ENCODE measurements at regions not wholly inside any gene's neighbourhood (a gene's known extent, or its start where the extent isn't known, plus 50 kb on each side); places are given as distances from the start of the nearest gene placed in this dataset.

DNA sequence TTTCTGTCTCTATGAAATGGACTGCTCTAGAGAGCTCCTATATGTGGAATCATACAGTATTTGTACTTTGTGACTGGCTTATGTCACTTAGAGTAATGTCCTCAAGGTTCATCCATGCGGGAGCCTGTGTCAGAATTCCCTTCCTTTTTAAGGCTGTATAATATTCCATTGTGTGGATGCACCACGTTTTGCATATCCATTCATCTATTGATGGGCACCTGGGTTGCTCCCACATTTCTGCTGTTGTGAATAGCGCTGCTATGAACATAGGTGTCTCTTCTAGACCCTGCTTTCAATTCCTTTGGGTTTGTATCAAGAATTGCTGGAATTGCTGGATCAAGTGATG, 155.4 kb downstream of the BMP7 start:
- H3K27ac ChIP-seq, result no peak overlapping the region
- TF ChIP-seq ZFX (IDR thresholded peaks at IDR 0.05; ENCODE audit: borderline replicate concordance), result no peak
- TF ChIP-seq, protein P1, sequence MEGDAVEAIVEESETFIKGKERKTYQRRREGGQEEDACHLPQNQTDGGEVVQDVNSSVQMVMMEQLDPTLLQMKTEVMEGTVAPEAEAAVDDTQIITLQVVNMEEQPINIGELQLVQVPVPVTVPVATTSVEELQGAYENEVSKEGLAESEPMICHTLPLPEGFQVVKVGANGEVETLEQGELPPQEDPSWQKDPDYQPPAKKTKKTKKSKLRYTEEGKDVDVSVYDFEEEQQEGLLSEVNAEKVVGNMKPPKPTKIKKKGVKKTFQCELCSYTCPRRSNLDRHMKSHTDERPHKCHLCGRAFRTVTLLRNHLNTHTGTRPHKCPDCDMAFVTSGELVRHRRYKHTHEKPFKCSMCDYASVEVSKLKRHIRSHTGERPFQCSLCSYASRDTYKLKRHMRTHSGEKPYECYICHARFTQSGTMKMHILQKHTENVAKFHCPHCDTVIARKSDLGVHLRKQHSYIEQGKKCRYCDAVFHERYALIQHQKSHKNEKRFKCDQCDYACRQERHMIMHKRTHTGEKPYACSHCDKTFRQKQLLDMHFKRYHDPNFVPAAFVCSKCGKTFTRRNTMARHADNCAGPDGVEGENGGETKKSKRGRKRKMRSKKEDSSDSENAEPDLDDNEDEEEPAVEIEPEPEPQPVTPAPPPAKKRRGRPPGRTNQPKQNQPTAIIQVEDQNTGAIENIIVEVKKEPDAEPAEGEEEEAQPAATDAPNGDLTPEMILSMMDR (IDR thresholded peaks at IDR 0.05), result no peak

DNA sequence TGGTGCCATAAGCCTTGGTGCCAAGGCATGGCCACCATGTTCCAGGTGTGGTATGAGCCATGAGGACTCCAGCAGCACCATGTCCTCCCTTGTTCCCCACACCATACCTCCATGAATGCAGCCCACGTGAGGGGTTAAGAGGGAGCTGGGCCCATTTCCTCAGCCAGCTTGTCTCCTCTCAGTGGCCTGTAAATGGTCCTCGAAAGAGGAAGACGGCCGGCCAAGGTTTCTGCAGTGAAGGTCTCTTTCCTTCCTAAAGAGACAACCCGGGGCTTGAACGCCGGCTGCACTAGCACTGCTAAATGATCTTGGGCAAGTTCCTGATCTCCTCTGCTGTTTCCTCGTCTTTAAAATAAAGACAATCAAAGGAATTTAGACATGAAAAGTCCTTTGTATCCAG, 154.0 kb downstream of the BMP7 start:
- TF ChIP-seq ZFX (IDR thresholded peaks at IDR 0.05; ENCODE audit: borderline replicate concordance), result no peak
- TF ChIP-seq, protein P1 (IDR thresholded peaks at IDR 0.05), result no peak
- no peak overlapping the region for H3K27ac ChIP-seq

DNA sequence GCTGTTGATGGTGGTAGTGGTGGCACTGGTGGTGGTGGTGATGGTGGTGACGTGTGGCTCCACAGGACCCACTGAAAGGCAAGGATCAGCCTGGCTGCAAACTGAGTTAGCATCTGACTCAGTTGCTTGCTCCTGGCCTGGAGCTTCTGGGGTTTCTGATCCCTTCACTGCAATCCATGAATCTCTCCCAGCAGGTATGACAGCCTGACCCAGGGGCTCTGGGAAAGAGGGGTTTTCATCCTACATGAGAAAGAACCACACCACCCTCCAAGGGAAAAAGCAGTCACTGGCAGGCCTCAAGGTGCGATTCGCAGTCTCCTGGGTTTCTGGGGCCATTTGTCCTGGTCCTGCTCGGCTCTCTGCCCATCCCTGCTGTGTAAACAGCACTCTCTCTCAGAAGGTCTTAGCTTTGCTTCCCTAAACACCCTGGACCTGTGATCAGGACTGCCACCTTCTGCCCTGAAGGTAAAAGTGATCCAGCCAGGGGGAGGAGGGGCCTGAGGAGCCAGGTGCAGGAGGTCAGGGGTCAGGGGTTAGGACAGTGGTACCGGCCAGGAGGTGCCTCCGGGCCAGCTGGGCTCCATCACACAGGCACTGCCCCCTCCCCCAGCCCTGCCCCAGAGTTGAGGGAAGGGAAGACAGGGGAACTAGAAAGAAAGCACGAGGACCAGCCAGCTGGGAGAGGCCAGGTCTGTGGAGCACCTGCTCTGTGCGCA, 152.0 kb downstream of the BMP7 start:
- TF ChIP-seq, protein P1 (IDR thresholded peaks at IDR 0.05), result no peak
- no peak for TF ChIP-seq ZFX (IDR thresholded peaks at IDR 0.05; ENCODE audit: borderline replicate concordance)
- H3K27ac ChIP-seq, result no peak overlapping the region

DNA sequence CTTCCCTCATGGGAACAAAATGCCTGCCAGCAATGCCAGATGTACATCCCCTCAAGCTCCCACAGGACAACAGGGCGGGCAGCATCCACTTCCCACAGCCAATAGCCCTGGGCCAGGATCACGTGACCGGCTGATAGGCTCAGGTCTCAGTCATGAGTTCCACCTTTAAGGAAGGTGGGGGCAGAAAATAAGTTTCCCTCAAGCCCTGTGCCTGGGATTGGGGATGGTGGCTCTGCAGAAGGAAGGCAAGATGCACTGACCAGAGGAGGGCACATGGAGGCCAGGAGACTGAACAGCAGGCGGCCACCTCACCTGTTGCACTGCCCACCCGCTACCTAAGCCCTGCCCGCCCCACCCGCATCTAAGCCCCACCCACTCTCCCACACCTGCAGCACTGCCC, 149.1 kb downstream of the BMP7 start:
- no peak overlapping the region for H3K27ac ChIP-seq
- no peak for TF ChIP-seq ZFX (IDR thresholded peaks at IDR 0.05; ENCODE audit: borderline replicate concordance)
- TF ChIP-seq, protein P1 (IDR thresholded peaks at IDR 0.05), result no peak

DNA sequence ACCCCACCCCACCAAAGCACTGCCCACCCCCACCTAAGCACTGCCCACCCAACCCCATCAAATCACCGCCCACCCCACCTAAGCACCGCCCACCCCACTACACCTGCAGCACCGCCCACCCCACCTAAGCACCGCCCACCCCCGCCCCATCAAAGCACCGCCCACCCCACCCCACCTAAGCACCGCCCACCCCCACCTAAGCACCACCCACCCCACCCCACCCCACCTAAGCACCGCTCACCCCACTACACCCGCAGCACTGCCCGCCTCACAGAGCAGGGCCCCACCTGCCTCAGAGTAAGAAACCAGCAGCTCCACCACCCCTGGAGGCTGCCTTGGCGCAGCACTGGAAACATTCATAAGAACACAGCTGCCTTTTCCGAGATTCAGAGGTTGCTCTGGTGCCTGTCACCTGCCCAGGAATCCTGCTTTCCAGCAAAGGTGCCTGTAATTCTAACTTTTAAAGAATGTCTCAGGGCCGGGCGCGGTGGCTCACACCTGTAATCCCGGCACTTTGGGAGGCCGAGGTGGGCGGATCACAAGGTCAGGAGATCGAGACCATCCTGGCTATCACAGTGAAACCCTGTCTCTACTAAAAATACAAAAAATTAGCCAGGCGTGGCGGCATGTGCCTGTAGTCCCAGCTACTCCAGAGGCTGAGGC, 148.2 kb downstream of the BMP7 start:
- no peak overlapping the region for H3K27ac ChIP-seq
- TF ChIP-seq, protein P1 (IDR thresholded peaks at IDR 0.05), result no peak
- TF ChIP-seq ZFX (IDR thresholded peaks at IDR 0.05; ENCODE audit: borderline replicate concordance), result no peak

Measured in 22Rv1 (cell line).